Astrocyte of the cerebellum (primary cell): ENCODE measurements at regions not wholly inside any gene's neighbourhood (a gene's known extent, or its start where the extent isn't known, plus 50 kb on each side); places are given as distances from the start of the nearest gene placed in this dataset.

Experiments
- DNase-seq: peaks from one replicate; pipeline ENCODE4 v3.0.0-alpha.2; 2011; ENCODE audit warnings: low read depth
- H3K4me3 ChIP-seq: 2 replicates; pipeline ENCODE4 v1.5.1; 2011; ENCODE audit warnings: mild to moderate bottlenecking, low read depth, low read length, moderate library complexity
- CTCF ChIP-seq: IDR thresholded peaks from 2 replicates; pipeline ENCODE4 v1.5.1; 2012; ENCODE audit warnings: low read length, low read depth, moderate library complexity, mild to moderate bottlenecking; ENCODE audit errors: missing control alignments
- in situ Hi-C: cut with HindIII; loops from 2 replicates; pipeline ENCODE4 v1.10.0; 2017; ENCODE audit warnings: low sequenced_read_pairs

GRCh38 chr10:61189912-61190311, 245.9 kb upstream of the RHOBTB1 start:
- in situ Hi-C loops, result no loop called here
- no peak for TF ChIP-seq CTCF
- H3K4me3 ChIP-seq, result no peak overlapping the region
- DNase-seq, result no peak

GRCh38 chr10:61188691-61189090, 244.7 kb upstream of the RHOBTB1 start:
- H3K4me3 ChIP-seq, result no peak overlapping the region
- no peak for TF ChIP-seq CTCF
- no peak for DNase-seq
- in situ Hi-C loops, result no loop called here

- TF ChIP-seq CTCF, result no peak
- no peak for DNase-seq
- no peak overlapping the region for H3K4me3 ChIP-seq
- in situ Hi-C loops, result no loop called here
These were observed 244.1 kb upstream of the RHOBTB1 start for GRCh38 chr10:61188101-61188500.

- in situ Hi-C loops, result no loop called here
- TF ChIP-seq CTCF, result no peak
- no peak overlapping the region for H3K4me3 ChIP-seq
- DNase-seq, result no peak
These were observed 243.6 kb upstream of the RHOBTB1 start for GRCh38 chr10:61187601-61188000.

- H3K4me3 ChIP-seq, result no peak overlapping the region
- no peak for DNase-seq
- TF ChIP-seq CTCF, result no peak
- in situ Hi-C loops, result no loop called here
These were observed 242.4 kb upstream of the RHOBTB1 start for GRCh38 chr10:61186408-61186807.

GRCh38 chr10:61184429-61184828, 240.4 kb upstream of the RHOBTB1 start:
- no peak overlapping the region for H3K4me3 ChIP-seq

More at GRCh38 chr10:61184429-61184828, 240.4 kb upstream of the RHOBTB1 start:
- in situ Hi-C loops, result no loop called here
- no peak for TF ChIP-seq CTCF
- DNase-seq, result no peak
